ENCODE measurements at regions not wholly inside any gene's neighbourhood (a gene's known extent, or its start where the extent isn't known, plus 50 kb on each side); places are given as distances from the start of the nearest gene placed in this dataset.
A peak's percentile ranks its signal among the peaks of the same experiment; 100 is the strongest.

- no peak for DNase-seq
Measured at GRCh38 chr9:79395755-79396154, 176.0 kb upstream of the TLE4 start.

- no peak for DNase-seq
Measured at GRCh38 chr9:79396168-79396567, 175.6 kb upstream of the TLE4 start.

GRCh38 chr9:79403495-79403894 lies 168.3 kb upstream of the TLE4 start:
- no peak for DNase-seq

GRCh38 chr9:79408200-79408599 lies 163.6 kb upstream of the TLE4 start:
- no peak for DNase-seq

- no peak for DNase-seq
Measured at GRCh38 chr9:79408617-79409016, 163.1 kb upstream of the TLE4 start.

GRCh38 chr9:79409182-79409823 lies 162.5 kb upstream of the TLE4 start:
- DNase-seq = no peak

- DNase-seq = no peak
Measured at GRCh38 chr9:79425840-79426239, 145.9 kb upstream of the TLE4 start.

GRCh38 chr9:79428422-79428821 lies 143.3 kb upstream of the TLE4 start:
- DNase-seq = no peak

- DNase-seq = no peak
Measured at GRCh38 chr9:79430619-79431018, 141.1 kb upstream of the TLE4 start.

- no peak for DNase-seq
Measured at GRCh38 chr9:79431019-79431679, 140.6 kb upstream of the TLE4 start.

- no peak for DNase-seq
Measured at GRCh38 chr9:79432485-79432884, 139.3 kb upstream of the TLE4 start.

- peak; percentile 49 for DNase-seq
Measured at GRCh38 chr9:79433703-79434102, 138.1 kb upstream of the TLE4 start.

- DNase-seq = peak; percentile 14
Measured at GRCh38 chr9:79439221-79439620, 132.5 kb upstream of the TLE4 start.

- no peak for DNase-seq
Measured at GRCh38 chr9:79446523-79447307, 125.0 kb upstream of the TLE4 start.

- DNase-seq = no peak
Measured at GRCh38 chr9:79447308-79447605, 124.5 kb upstream of the TLE4 start.

- DNase-seq = peak; percentile 12
Measured at GRCh38 chr9:79447762-79448161, 124.0 kb upstream of the TLE4 start.

- no peak for DNase-seq
Measured at GRCh38 chr9:79452265-79452664, 119.5 kb upstream of the TLE4 start.

- DNase-seq = no peak
Measured at GRCh38 chr9:79461712-79462111, 110.1 kb upstream of the TLE4 start.

- no peak for DNase-seq
Measured at GRCh38 chr9:79465156-79465555, 106.6 kb upstream of the TLE4 start.

GRCh38 chr9:79469164-79469563 lies 102.6 kb upstream of the TLE4 start:
- no peak for DNase-seq

- DNase-seq = no peak
Measured at GRCh38 chr9:79470954-79471353, 100.8 kb upstream of the TLE4 start.

- peak; percentile 64 for DNase-seq
Measured at GRCh38 chr9:79471580-79472543, 99.9 kb upstream of the TLE4 start.

GRCh38 chr9:79473704-79474103 lies 98.1 kb upstream of the TLE4 start:
- DNase-seq = no peak
